OCI-LY7 (cell line): ENCODE measurements at regions not wholly inside any gene's neighbourhood (a gene's known extent, or its start where the extent isn't known, plus 50 kb on each side); places are given as distances from the start of the nearest gene placed in this dataset.

Source experiments
- BruUV-seq: library from RNA; stranded (reverse); fragments of 400-500 nt; replicated peaks from 2 replicates; lab custom pipeline; 2021; lab: Mats Ljungman, UMichigan
- CTCF ChIA-PET: fragments of 300-600 bp; sonication (Branson Sonifier 250); formaldehyde crosslinking; loops from one replicate; lab custom pipeline; 2022; ENCODE audit warnings: antibody characterized with exemption; ENCODE audit not compliant: unreplicated experiment; lab: Charles Lee
- POLR2A ChIA-PET: fragments of 300-600 bp; sonication (Branson Sonifier 250); formaldehyde crosslinking; loops from one replicate; lab custom pipeline; 2022; ENCODE audit warnings: antibody characterized with exemption; lab: Charles Lee
- DNase-seq: peaks from one replicate; pipeline ENCODE4 v3.0.0-alpha.2; 2015; ENCODE audit warnings: low spot score
- H2AFZ ChIP-seq: fragments of 200-600 bp; sonication (generic), shearing (Covaris generic); 2 replicates; pipeline ENCODE4 v1.6.1; 2014; ENCODE audit warnings: mild to moderate bottlenecking, antibody characterized with exemption, low read length, moderate library complexity
- H3K27ac ChIP-seq: fragments of 200-600 bp; sonication (generic); 2 replicates; pipeline ENCODE4 v1.5.1; 2014; ENCODE audit warnings: mixed run types, low read depth, mild to moderate bottlenecking, moderate library complexity, low read length, inconsistent platforms; ENCODE audit not compliant: poor library complexity, severe bottlenecking
- H3K36me3 ChIP-seq: fragments of 200-600 bp; sonication (generic); 2 replicates; pipeline ENCODE4 v1.6.1; 2014; ENCODE audit warnings: mild to moderate bottlenecking, antibody characterized with exemption, low read length, moderate library complexity, mixed read lengths; ENCODE audit not compliant: insufficient read depth
- H3K4me1 ChIP-seq: fragments of 200-600 bp; sonication (generic); 2 replicates; pipeline ENCODE4 v1.5.1; 2014; ENCODE audit warnings: mild to moderate bottlenecking, low read length; ENCODE audit not compliant: insufficient read depth, poor library complexity, severe bottlenecking
- H3K4me2 ChIP-seq: fragments of 200-600 bp; sonication (generic); 2 replicates; pipeline ENCODE4 v1.6.1; 2014; ENCODE audit warnings: mild to moderate bottlenecking, low read length
- H3K4me3 ChIP-seq: fragments of 200-600 bp; sonication (generic); 2 replicates; pipeline ENCODE4 v1.5.1; 2014; ENCODE audit warnings: mild to moderate bottlenecking, low read depth, low read length; ENCODE audit not compliant: poor library complexity, severe bottlenecking
- H3K79me2 ChIP-seq: fragments of 200-600 bp; sonication (generic); 2 replicates; pipeline ENCODE4 v1.6.1; 2016; ENCODE audit warnings: low read depth, mild to moderate bottlenecking, low read length, moderate library complexity, mixed read lengths; ENCODE audit not compliant: insufficient read depth
- H3K9me2 ChIP-seq: fragments of 200-600 bp; sonication (generic); 2 replicates; pipeline ENCODE4 v1.6.1; 2016; ENCODE audit warnings: mild to moderate bottlenecking, low read length, mixed read lengths; ENCODE audit not compliant: insufficient read depth
- H3K9me3 ChIP-seq: fragments of 200-600 bp; sonication (generic); 2 replicates; pipeline ENCODE4 v1.6.1; 2014; ENCODE audit warnings: mild to moderate bottlenecking, mixed run types, low read length, mixed read lengths
- H4K20me1 ChIP-seq: fragments of 200-600 bp; sonication (generic); 2 replicates; pipeline ENCODE4 v1.6.1; 2014; ENCODE audit warnings: mild to moderate bottlenecking, antibody characterized with exemption, low read length, moderate library complexity, mixed read lengths; ENCODE audit not compliant: insufficient read depth
- CTCF ChIP-seq: fragments of 200-600 bp; sonication (generic); conservative IDR thresholded peaks from 2 replicates; pipeline ENCODE4 v1.5.1; 2014; ENCODE audit warnings: mild to moderate bottlenecking, antibody characterized with exemption, low read length, moderate library complexity, mixed read lengths
- EZH2phosphoT487 ChIP-seq: fragments of 200-600 bp; sonication (generic); IDR thresholded peaks from 2 replicates; pipeline ENCODE4 v1.6.1; 2018; ENCODE audit warnings: low read depth, borderline replicate concordance, mild to moderate bottlenecking, mixed run types, antibody characterized with exemption, low read length, moderate library complexity, mixed read lengths
- intact Hi-C: fragments of 100-400 bp; cut with micrococcal nuclease; formaldehyde crosslinking; loops from one replicate; pipeline ENCODE4 v1.10.0; 2022; ENCODE audit not compliant: unreplicated experiment

- no peaks in the 10 kb centered on the region for H3K79me2 ChIP-seq
- no peaks in the 10 kb centered on the region for H3K4me1 ChIP-seq
- ChIA-PET POLR2A (interaction anchor here (0.6 kb wide), 1 partner anchor 992 kb away, joined by 5 read pairs; no protein-coding TSS in a partner anchor), CTCF (no interaction called here)
- intact Hi-C loops: no loop called here
- no peaks in the 10 kb centered on the region for H4K20me1 ChIP-seq
- H3K4me2 ChIP-seq: no peak overlapping the region
- H3K27ac ChIP-seq: no peak overlapping the region
- H3K4me3 ChIP-seq: no peak overlapping the region
- H3K9me3 ChIP-seq: no peaks in the 10 kb centered on the region
- DNase-seq: no peak
- no peaks in the 10 kb centered on the region for H3K9me2 ChIP-seq
- TF ChIP-seq EZH2phosphoT487: no peak
- TF ChIP-seq CTCF: no peak
- no peaks in the 10 kb centered on the region for H3K36me3 ChIP-seq
- no peak overlapping the region for H2AFZ ChIP-seq
- no TSS peak for BruUV-seq
Observed at GRCh38 chr2:145207884-145208283, 688.0 kb upstream of the ZEB2 start.

GRCh38 chr2:145206496-145207281 is 686.8 kb upstream of the ZEB2 start:
- DNase-seq: no peak
- no TSS peak for BruUV-seq
- Histone ChIP-seq H3K4me2 (no peak overlapping the region), H3K9me2 (no peaks in the 10 kb centered on the region), H3K9me3 (no peaks in the 10 kb centered on the region), H3K4me1 (no peaks in the 10 kb centered on the region), H3K27ac (no peak overlapping the region), H2AFZ (no peak overlapping the region; the same call in 1 of the 2 replicates), H3K79me2 (no peaks in the 10 kb centered on the region), H4K20me1 (no peaks in the 10 kb centered on the region), H3K36me3 (no peaks in the 10 kb centered on the region), H3K4me3 (no peak overlapping the region)
- intact Hi-C loops: no loop called here
- ChIA-PET POLR2A (no interaction called here), CTCF (no interaction called here)
- TF ChIP-seq CTCF: no peak
- TF ChIP-seq EZH2phosphoT487: no peak

- no peaks in the 10 kb centered on the region for H3K36me3 ChIP-seq
- intact Hi-C loops: no loop called here
- H3K79me2 ChIP-seq: no peaks in the 10 kb centered on the region
- no peaks in the 10 kb centered on the region for H3K9me3 ChIP-seq
- H4K20me1 ChIP-seq: no peaks in the 10 kb centered on the region
- H3K27ac ChIP-seq: no peak overlapping the region
- DNase-seq: no peak
- POLR2A ChIA-PET: interaction anchor here (0.6 to 1.2 kb wide), 5 partner anchors 12 to 406 kb away, joined by 3 to 4 read pairs (median 3); no protein-coding TSS in a partner anchor
- BruUV-seq: no TSS peak
- no peak for TF ChIP-seq EZH2phosphoT487
- TF ChIP-seq CTCF: no peak
- H3K4me2 ChIP-seq: no peak overlapping the region
- no peak overlapping the region for H2AFZ ChIP-seq
- no peaks in the 10 kb centered on the region for H3K4me1 ChIP-seq
- no peaks in the 10 kb centered on the region for H3K9me2 ChIP-seq
- no peak overlapping the region for H3K4me3 ChIP-seq
- CTCF ChIA-PET: interaction anchor here (0.6 kb wide), 1 partner anchor 24 kb away, joined by 3 read pairs; no protein-coding TSS in a partner anchor
Observed at GRCh38 chr2:145203891-145204290, 684.0 kb upstream of the ZEB2 start.
